Fibroblast of lung (primary cell): ENCODE measurements at regions not wholly inside any gene's neighbourhood (a gene's known extent, or its start where the extent isn't known, plus 50 kb on each side); places are given as distances from the start of the nearest gene placed in this dataset.

Experiments used
- CTCF ChIP-seq, 2 donors: IDR thresholded peaks in 1 of 2; conservative IDR thresholded peaks in 1 of 2; 1 replicate in 1 of 2; 2 replicates in 1 of 2; pipeline ENCODE4 v1.5.1; 2011 to 2012; ENCODE audit warnings: low read length in 2 of 2, control low read depth in 1 of 2, inconsistent platforms in 1 of 2, low read depth in 1 of 2, mild to moderate bottlenecking in 1 of 2
- EZH2 ChIP-seq: IDR thresholded peaks from 2 replicates; pipeline ENCODE4 v1.5.1; 2012; ENCODE audit warnings: low read length, control low read depth, mild to moderate bottlenecking; ENCODE audit errors: missing control alignments

- TF ChIP-seq CTCF (conservative IDR thresholded peaks at IDR 0.05 in 1 of 2, IDR thresholded peaks at IDR 0.05 in 1 of 2; ENCODE audit: low read depth in 1 of 2, low read length in 2 of 2) (no peak), EZH2 (no peak)
Observed at GRCh38 chr16:80129791-80130190, 411.0 kb upstream of the DYNLRB2 start.
